ENCODE measurements at regions not wholly inside any gene's neighbourhood (a gene's known extent, or its start where the extent isn't known, plus 50 kb on each side); places are given as distances from the start of the nearest gene placed in this dataset.

GRCh38 chr16:17802571-17802970, 331.8 kb upstream of the XYLT1 start:
- no peak for DNase-seq (ENCODE audit: low read depth)

GRCh38 chr16:17801068-17801467, 330.3 kb upstream of the XYLT1 start:
- no peak for DNase-seq (ENCODE audit: low read depth)

- DNase-seq (ENCODE audit: low read depth): no peak
Measured at GRCh38 chr16:17798716-17799115, 328.0 kb upstream of the XYLT1 start.

- DNase-seq (ENCODE audit: low read depth): no peak
Measured at GRCh38 chr16:17793354-17793753, 322.6 kb upstream of the XYLT1 start.

GRCh38 chr16:17784073-17784472, 313.3 kb upstream of the XYLT1 start:
- DNase-seq (ENCODE audit: low read depth): no peak

GRCh38 chr16:17780181-17780580, 309.4 kb upstream of the XYLT1 start:
- no peak for DNase-seq (ENCODE audit: low read depth)

- DNase-seq (ENCODE audit: low read depth): no peak
Measured at GRCh38 chr16:17777408-17777863, 306.7 kb upstream of the XYLT1 start.

- DNase-seq (ENCODE audit: low read depth): no peak
Measured at GRCh38 chr16:17776888-17777287, 306.1 kb upstream of the XYLT1 start.

- DNase-seq (ENCODE audit: low read depth): no peak
Measured at GRCh38 chr16:17776465-17776864, 305.7 kb upstream of the XYLT1 start.

GRCh38 chr16:17775061-17775460, 304.3 kb upstream of the XYLT1 start:
- DNase-seq (ENCODE audit: low read depth): no peak

GRCh38 chr16:17773698-17774101, 302.9 kb upstream of the XYLT1 start:
- DNase-seq (ENCODE audit: low read depth): no peak

- no peak for DNase-seq (ENCODE audit: low read depth)
Measured at GRCh38 chr16:17770104-17770503, 299.3 kb upstream of the XYLT1 start.

GRCh38 chr16:17769065-17769464, 298.3 kb upstream of the XYLT1 start:
- DNase-seq (ENCODE audit: low read depth): no peak

- no peak for DNase-seq (ENCODE audit: low read depth)
Measured at GRCh38 chr16:17768257-17768656, 297.5 kb upstream of the XYLT1 start.

GRCh38 chr16:17766012-17766411, 295.3 kb upstream of the XYLT1 start:
- DNase-seq (ENCODE audit: low read depth): no peak

- no peak for DNase-seq (ENCODE audit: low read depth)
Measured at GRCh38 chr16:17759451-17760390, 289.0 kb upstream of the XYLT1 start.

GRCh38 chr16:17757808-17758207, 287.0 kb upstream of the XYLT1 start:
- DNase-seq (ENCODE audit: low read depth): no peak

GRCh38 chr16:17755158-17755557, 284.4 kb upstream of the XYLT1 start:
- no peak for DNase-seq (ENCODE audit: low read depth)

GRCh38 chr16:17753434-17753833, 282.7 kb upstream of the XYLT1 start:
- no peak for DNase-seq (ENCODE audit: low read depth)

GRCh38 chr16:17749706-17750105, 278.9 kb upstream of the XYLT1 start:
- no peak for DNase-seq (ENCODE audit: low read depth)

GRCh38 chr16:17748044-17748719, 277.4 kb upstream of the XYLT1 start:
- no peak for DNase-seq (ENCODE audit: low read depth)

GRCh38 chr16:17747081-17747756, 276.5 kb upstream of the XYLT1 start:
- DNase-seq (ENCODE audit: low read depth): no peak
